Upper lobe of right lung (tissue), 1 donor: ENCODE measurements at regions not wholly inside any gene's neighbourhood (a gene's known extent, or its start where the extent isn't known, plus 50 kb on each side); places are given as distances from the start of the nearest gene placed in this dataset.

Experiments
- ATAC-seq: fragments of 200-7000 bp; cut with Tn5 transposase; one replicate; pipeline ENCODE4 v1.9.1; 2020; ENCODE audit warnings: mild to moderate bottlenecking, moderate library complexity
- DNase-seq: peaks from one replicate; pipeline ENCODE4 v3.0.0-alpha.2; 2020
- H3K27ac ChIP-seq: fragments of 200-600 bp; one replicate; pipeline ENCODE4 v1.8.0; 2022
- H3K27me3 ChIP-seq: fragments of 200-600 bp; one replicate; pipeline ENCODE4 v1.8.0; 2022; ENCODE audit warnings: mild to moderate bottlenecking
- H3K36me3 ChIP-seq: fragments of 200-600 bp; one replicate; pipeline ENCODE4 v1.8.0; 2022
- H3K4me1 ChIP-seq: fragments of 200-600 bp; one replicate; pipeline ENCODE4 v1.8.0; 2022
- H3K4me3 ChIP-seq: fragments of 200-600 bp; one replicate; pipeline ENCODE4 v1.8.0; 2022; ENCODE audit warnings: mild to moderate bottlenecking
- H3K9me3 ChIP-seq: fragments of 200-600 bp; one replicate; pipeline ENCODE4 v1.8.0; 2022
- intact Hi-C: fragments of 100-400 bp; cut with DNase I; formaldehyde crosslinking; loops from one replicate; pipeline ENCODE4 v1.11.0; 2022
- TF ChIP-seq, protein P1 (sequence below): fragments of 200-600 bp; IDR thresholded peaks from one replicate; pipeline ENCODE4 v1.8.0; 2022; ENCODE audit warnings: antibody characterized with exemption
- donor health status: DM: no; HTN: yes; CAD: no; lungs with severe emphysema.

DNA sequence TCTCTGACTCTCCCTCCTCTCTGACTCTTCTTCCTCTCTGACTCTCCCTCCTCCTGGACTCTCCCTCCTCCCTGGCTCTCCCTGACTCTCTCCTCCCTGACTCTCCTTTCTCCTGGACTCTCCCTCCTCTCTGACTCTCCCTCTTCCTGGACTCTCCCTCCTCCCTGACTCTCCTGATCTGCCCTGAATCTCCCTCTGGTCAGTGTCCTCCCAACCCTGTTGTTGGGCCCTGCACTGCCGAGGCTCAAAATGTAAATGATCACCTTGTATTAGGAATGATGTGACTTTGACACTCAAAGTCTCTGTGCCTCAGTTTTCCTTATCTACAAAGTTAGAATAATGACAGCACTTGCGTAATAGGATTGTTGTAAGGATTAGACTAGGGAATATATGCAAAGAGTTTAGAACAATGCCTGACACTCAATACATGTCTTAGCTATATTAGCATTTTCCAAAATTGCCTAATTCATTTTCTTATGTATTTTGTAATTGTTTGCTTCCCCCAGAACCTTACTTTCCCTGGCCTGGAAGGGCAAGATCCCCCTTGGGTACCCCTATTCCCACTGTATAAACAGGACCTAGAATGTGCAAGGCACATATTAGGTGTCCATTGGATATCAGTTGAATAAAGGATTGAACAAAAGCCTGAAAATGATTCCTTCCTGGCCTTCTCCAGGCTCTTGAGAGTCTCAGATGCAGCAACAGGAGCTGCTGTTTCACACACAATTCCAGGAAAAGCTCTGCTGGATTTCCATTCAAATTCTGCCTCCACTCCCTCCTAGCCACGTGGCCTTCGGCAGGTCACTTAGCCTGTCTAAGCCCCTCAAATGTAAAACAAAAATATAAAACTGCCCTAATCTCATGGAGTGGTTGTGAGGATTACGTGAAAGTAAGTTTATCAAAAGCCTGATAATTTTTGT, 170.1 kb downstream of the INHBB start:
- intact Hi-C loops: no loop called here
- Histone ChIP-seq H3K27ac (no peak overlapping the region), H3K4me3 (no peak overlapping the region), H3K27me3 (no peaks in the 10 kb centered on the region), H3K4me1 (peaks cover 7% of the 10 kb centered on the region), H3K9me3 (no peaks in the 10 kb centered on the region), H3K36me3 (no peaks in the 10 kb centered on the region)
- TF ChIP-seq, protein P1, sequence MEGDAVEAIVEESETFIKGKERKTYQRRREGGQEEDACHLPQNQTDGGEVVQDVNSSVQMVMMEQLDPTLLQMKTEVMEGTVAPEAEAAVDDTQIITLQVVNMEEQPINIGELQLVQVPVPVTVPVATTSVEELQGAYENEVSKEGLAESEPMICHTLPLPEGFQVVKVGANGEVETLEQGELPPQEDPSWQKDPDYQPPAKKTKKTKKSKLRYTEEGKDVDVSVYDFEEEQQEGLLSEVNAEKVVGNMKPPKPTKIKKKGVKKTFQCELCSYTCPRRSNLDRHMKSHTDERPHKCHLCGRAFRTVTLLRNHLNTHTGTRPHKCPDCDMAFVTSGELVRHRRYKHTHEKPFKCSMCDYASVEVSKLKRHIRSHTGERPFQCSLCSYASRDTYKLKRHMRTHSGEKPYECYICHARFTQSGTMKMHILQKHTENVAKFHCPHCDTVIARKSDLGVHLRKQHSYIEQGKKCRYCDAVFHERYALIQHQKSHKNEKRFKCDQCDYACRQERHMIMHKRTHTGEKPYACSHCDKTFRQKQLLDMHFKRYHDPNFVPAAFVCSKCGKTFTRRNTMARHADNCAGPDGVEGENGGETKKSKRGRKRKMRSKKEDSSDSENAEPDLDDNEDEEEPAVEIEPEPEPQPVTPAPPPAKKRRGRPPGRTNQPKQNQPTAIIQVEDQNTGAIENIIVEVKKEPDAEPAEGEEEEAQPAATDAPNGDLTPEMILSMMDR: no peak
- DNase-seq (no peak), ATAC-seq (no peak)

DNA sequence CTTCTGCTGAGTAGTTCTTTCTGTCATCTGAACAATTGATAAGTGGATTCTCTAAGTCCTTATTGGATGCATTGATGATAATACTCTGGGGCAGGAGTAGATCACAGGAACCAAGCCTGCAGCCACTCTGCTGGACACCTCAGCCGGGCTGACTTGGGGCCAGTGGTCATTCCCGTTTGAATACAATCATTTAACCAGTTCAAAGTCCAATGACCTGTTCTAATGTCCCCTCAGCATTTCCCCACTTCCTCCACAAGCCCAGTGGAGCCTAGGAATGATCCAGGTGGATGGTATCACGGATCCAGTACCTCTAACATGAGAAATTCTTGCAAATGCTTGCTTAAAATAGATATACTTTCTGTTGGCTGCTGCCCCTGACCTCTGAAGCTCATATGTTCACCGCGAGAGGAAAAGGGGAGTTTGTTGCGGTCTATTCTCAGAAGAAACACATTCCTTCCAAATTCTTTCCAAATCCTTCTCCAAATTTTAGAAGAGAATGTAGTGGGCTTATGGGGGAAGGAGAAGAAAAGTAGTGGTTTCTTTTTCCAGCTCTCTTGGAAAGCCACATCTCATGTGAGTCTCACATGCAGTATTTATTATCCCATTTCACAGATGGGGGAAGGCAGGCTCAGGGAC, 170.9 kb downstream of the INHBB start:
- no peaks in the 10 kb centered on the region for H3K9me3 ChIP-seq
- no peak overlapping the region for H3K4me3 ChIP-seq
- DNase-seq: no peak
- peaks cover 2% of the 10 kb centered on the region for H3K27me3 ChIP-seq
- TF ChIP-seq, protein P1: no peak
- intact Hi-C loops: no loop called here
- peaks cover 7% of the 10 kb centered on the region for H3K4me1 ChIP-seq
- H3K27ac ChIP-seq: no peak overlapping the region
- no peak for ATAC-seq
- H3K36me3 ChIP-seq: no peaks in the 10 kb centered on the region

DNA sequence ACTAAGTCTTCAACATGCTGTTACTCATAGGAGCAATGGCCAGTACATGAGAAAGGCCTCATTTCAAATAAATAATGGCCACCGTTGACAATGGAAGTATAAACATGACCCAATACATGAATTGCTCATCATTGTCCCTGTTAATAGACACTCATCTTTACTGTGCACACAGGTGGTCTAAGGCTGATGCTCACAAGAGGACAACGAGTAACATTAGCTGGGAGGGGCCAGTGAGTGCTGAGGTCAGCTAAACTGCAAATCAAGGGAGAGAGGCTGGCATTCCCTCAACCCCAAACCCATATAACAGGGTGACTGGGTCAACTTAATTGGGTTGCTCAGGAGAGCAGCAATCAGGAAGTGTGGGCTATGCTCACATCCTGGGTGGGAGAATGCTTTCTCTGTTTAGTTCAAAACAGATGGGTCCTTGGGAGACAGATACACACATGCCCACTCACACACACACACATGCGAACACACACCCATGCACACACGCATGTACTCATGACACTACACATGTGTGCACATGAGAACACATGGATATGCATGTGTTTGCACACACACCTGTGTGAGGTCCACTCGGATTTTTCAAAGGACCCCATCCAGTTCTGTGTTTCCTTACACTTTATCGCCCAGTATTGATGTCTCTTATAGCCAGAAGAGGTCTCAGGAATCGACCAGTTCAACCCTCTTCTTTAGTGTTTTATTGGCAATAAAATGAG, 172.0 kb downstream of the INHBB start:
- TF ChIP-seq, protein P1: no peak
- no peak for ATAC-seq
- no peak for DNase-seq
- no peaks in the 10 kb centered on the region for H3K9me3 ChIP-seq
- H3K27ac ChIP-seq: no peak overlapping the region
- H3K4me3 ChIP-seq: no peak overlapping the region
- intact Hi-C loops: no loop called here
- peaks cover 7% of the 10 kb centered on the region for H3K4me1 ChIP-seq
- H3K27me3 ChIP-seq: peaks cover 13% of the 10 kb centered on the region
- H3K36me3 ChIP-seq: no peaks in the 10 kb centered on the region

DNA sequence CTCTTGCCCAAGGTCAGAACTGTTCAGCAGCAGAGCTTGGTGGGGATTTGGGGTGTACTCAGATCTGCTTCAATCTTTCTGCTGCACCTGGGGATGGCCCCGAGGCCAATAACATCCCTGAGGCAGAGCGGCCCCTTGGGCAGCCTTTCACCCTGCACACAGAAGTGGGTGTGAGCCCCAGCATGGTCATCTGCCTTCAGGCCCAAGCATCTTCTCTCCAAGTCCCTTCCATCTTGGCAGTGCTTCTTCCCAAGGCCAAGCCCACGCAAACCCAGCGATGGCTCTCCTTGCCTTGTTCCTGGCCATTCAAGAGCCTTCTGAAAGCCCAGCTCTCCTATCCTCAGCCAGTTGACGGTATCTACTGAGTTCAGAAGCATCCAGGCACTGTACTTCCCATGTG, 172.9 kb downstream of the INHBB start:
- peaks cover 17% of the 10 kb centered on the region for H3K27me3 ChIP-seq
- no peaks in the 10 kb centered on the region for H3K9me3 ChIP-seq
- ATAC-seq (no peak), DNase-seq (no peak)
- no peak overlapping the region for H3K4me3 ChIP-seq
- TF ChIP-seq, protein P1: no peak
- H3K36me3 ChIP-seq: no peaks in the 10 kb centered on the region
- H3K27ac ChIP-seq: no peak overlapping the region
- peaks cover 7% of the 10 kb centered on the region for H3K4me1 ChIP-seq
- intact Hi-C loops: no loop called here

DNA sequence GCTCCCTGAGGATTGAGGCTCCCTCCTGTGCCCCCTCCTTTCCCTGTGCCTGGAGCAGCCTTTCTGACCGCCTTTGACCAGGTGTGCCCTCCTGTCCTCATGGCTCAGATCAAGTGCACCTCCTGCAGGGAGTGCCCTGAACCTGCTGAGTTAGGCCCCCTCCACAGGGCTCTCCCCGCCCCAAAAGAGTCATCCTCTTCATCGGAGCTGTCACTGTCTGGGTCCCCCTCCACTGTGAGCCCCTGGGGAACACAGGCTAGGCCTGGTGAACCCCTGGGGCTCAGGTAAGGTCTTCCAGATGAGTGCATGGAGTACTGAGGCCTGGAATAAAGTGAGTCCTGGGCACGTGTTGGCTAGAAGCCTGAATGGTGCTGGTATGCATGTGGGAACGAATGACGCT, 173.5 kb downstream of the INHBB start:
- TF ChIP-seq, protein P1: no peak
- no peak overlapping the region for H3K4me3 ChIP-seq

More for the DNA sequence above, 173.5 kb downstream of the INHBB start:
- H3K4me1 ChIP-seq: peaks cover 7% of the 10 kb centered on the region
- ATAC-seq: no peak
- H3K36me3 ChIP-seq: no peaks in the 10 kb centered on the region
- intact Hi-C loops: no loop called here
- H3K27me3 ChIP-seq: peaks cover 17% of the 10 kb centered on the region
- no peak overlapping the region for H3K27ac ChIP-seq
- no peaks in the 10 kb centered on the region for H3K9me3 ChIP-seq
- no peak for DNase-seq
